KG1 (cell line): ENCODE measurements at regions not wholly inside any gene's neighbourhood (a gene's known extent, or its start where the extent isn't known, plus 50 kb on each side); places are given as distances from the start of the nearest gene placed in this dataset.

Experiments used
- DNase-seq: peaks from one replicate; lab custom pipeline; 2025; lab: John Stamatoyannopoulos, UW

DNA sequence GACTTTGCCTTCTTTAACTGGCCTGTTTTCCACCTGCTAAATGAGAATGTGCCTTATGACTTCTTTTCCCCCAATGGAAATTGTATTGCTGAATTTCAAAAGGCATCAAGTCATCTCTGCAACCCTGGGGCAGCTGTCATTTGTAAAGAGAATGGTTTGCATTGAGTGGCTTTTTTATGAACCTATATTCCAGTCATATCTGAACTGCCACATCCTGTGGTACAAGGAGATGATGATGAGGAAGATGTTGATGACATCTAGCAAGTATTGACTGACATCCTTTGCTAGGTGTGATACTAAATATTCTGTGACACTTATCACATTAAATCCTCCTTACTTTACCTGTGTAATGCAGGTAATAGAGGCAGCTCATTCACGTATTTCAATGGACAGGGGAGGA, 88.3 kb upstream of the KIAA1217 start:
- no peak for DNase-seq

DNA sequence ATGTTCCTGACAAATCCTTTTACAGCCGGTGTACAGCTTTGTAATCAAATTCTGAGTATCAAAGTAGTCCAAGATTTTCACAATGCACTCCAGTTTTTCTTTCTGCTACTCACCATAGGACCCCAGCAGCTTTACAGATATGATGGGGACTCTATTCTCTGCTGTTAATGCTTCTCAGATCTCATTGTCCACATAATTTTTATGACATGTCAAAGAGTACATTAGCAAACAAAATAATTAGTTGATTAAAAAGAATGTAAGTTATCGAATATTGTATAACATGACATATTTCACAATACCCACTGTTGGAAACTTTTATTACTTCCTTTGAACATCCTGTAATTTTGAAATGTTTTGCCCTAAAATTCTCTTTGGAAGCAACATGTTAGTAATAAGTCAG, 81.4 kb upstream of the KIAA1217 start:
- DNase-seq = no peak

DNA sequence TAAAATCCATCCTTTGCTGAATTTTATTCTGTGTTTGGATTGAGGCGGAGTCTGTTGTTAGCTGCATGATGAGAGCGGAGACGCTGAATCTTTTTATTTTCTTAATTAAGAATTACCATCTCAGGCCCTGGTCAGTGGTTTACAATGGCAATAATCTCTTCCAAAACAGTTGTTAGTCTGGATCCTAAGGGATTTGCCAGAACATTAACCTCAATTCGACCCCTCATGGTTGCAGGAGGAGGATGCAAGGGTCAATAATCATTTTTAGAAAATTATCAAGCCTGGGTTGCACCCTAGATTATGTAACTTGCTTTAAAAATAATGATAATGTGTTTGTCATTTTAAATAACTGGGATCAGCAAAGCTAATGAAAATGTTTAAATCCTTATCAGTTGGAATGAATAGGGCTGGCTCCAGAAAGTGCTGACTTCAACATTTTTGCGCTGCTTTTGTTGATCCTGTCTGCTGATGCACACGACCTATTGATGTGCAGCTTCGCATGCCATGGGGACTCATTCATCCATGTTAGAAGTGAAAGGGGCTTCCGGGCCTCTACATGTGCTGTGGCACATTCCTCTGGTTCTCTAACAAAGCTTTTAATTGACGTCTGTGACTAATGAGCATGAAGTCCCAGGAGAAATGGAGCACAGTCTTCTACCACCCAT, 80.7 kb upstream of the KIAA1217 start:
- DNase-seq = no peak

DNA sequence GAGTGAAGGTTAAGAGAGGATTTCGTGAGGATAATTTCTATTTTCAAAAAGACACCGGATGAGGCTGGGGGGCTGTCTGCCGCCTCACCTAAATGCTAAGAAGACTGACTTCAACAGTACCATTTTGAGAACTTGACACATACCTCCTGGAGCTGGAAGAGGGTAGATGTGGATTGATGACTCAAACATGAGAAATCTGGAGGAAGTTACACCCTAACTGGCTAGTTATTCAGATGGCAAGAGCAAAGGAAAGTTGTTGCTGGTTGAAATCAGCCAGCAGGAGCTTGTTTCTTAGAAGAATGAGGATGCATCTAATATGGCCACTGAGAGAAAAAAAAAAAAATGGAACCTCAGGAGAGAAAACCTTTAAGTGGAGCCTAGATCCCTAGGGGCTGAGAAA, 76.2 kb upstream of the KIAA1217 start:
- DNase-seq = no peak

DNA sequence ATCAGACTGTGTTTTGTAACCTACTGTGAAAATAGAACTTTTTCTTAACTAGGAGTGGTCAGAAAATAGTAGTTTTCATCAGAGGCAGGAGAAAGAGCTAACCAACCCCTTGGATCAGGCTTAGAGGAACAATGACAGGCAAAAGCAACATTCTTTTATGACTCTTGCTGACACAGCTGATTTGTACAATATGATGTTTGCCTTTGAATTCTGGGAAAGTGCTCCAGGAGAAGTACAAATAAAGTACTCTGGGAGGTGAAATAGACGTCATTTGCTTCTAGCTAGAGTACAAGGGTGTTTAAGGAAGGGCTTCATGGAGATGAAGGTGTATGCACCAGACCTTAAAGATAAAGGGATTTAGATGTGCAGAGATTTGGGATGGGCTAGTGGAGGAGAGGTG, 75.1 kb upstream of the KIAA1217 start:
- no peak for DNase-seq

DNA sequence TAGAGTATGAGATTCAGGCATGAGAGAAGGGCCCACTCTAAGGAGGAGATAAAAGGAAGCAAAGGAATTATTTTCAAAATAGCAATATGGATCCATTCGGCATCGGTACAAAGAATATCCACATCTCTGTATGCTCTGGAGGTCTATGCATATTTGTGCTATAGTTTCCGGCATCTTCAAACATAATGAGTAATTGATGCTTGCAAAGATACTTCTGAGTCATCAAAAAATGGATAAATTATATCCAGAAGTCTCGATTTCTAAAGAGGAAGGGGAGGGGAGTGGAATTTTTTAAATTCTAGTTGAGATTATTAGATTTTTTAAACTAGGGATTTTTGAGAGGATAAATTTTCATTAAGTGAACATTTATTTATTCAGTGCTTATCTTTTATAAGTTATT, 72.9 kb upstream of the KIAA1217 start:
- no peak for DNase-seq

DNA sequence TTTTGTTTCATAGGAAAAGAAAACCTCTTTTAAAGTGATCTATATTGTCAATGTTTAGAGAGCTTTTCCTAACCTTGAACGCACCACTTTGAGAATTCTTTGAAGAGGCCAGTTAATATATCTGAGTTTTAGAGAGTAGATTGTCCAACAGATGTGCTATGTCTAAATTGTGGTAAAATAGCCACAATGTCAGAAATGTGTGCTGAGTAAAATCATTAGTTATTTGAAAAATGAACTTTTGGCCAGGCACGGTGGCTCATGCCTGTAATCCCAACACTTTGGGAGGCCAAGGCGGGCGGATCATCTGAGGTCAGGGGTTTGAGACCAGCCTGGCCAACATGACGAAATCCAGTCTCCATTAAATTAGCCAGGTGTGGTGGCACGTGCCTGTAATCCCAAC, 61.6 kb upstream of the KIAA1217 start:
- DNase-seq = no peak

DNA sequence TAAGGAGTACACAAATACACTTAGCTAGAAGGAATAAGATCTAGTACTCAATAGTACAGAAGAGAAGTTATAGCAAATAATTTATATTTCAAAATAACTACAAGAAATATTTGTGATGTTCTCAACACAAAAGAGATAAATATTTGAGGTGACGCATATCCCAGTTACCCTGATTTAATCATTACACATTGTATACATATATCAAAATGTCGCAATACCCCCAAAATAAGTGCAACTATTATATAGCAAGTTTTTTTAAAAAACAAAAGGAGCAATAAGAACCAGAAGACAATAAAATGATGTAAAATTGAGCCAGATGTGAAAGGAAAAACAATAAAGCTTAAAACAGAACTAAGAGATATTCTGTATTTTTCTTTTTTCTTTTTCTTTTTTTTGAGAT, 59.3 kb upstream of the KIAA1217 start:
- no peak for DNase-seq

DNA sequence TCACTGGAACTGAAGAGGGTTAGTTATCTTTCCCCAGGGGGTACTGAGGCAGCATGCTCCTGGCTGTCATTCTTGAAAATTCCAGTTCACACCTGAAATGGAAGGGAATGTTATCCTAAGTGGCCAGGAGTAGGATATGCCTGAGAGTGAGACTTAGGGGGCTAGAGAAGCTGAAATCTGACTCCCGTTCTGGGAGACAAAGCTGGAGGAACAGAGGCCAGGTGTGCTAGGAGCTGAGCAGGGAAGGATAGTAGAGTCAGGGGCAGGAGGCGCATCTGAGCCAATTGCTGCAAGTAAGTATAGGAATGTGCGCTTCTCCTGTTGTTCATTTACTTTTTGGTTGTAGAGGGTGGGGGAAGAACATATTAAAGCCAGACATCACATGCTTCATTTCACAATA, 58.1 kb upstream of the KIAA1217 start:
- DNase-seq = no peak

DNA sequence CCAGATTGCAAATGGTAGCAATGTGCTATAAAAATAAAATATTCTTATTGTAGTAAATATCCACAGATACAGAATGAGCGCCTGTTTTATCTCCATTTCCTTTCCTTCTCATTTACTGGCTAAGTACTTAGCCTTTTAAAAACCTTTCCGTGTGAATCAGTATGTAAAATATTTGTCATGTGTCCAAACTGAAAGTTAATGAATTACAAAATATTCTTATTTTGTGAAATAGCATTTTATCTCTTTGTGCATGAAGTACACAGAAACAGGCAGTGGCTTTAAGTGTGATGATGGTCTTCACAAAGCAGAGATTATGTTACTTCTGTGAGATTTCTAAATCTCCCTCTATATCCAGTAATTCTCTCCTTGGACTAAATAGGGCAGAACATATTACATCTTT, 56.7 kb upstream of the KIAA1217 start:
- no peak for DNase-seq

DNA sequence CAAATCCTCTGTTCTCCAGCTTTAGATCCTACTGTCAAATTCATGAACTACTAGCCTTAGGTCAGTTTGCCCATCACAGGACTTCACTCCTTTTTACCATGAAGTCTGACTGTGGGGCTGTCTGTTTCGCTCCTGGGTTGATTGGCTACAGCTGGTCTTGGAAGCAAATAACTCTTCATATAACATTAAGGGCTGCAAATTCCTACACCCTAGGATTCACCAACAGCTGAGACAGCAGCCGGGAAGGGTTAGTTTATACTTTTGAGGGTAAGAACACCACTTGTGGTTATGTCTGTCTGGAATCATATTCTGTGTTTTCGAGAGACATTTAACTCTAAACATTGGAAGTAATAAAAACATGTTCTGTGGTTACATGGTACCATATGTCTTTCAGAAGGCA, 55.9 kb upstream of the KIAA1217 start:
- DNase-seq = no peak

DNA sequence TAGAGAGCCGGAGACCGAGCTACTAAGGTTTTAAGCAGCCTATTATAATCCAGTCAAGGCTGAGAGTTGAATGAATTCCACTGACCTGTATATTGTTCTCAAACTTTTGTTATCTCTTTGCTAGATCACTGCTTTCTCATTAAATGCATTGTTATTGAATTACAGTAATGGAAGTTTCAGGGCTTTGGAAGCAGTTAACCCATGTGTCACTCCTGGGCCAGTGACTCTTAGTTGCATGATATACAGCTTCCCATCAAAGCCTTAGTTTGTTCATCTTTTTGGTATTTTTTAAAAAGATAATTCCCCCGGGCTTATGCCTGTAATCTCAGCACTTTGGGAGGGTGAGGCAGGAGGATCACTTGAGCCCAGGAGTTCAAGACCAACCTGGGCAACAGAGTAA, 55.4 kb upstream of the KIAA1217 start:
- DNase-seq = no peak

DNA sequence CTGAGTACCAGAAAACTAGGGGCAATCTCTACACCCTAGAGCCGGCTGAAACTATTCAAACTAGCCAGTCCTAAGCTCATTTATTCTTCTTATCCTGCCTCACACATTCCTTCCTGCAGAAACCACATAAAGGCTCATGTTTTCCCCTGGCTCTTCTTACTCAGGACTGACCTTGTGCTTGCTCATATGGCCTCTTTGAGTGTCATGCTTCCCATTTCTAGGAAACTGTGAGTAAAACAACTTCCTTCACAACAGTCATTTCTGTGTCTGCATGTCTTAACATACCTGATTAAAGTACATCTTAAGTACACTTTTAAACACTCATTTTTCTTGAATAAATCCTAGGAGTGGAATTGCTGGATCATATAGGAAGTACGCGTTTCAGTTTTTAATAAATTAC, 52.3 kb upstream of the KIAA1217 start:
- DNase-seq = no peak

DNA sequence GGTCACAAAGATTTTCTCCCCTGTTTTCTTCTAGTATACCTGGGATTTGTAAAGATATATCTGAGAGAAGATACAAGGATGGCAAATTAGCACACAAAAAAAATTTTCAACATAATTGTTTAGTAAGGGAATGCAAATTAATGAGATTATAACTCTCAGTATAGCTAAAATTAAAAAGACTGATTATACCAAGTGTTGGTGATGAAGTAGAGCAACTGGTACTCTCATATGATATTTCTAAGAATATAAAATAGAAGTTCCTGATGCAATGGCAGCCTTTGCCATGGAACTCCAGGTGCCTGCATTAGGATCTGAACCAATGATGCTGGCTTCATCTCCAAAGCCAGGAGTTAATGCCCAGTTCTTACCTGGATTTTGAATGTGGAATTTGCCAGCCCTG, 51.4 kb upstream of the KIAA1217 start:
- DNase-seq = no peak
